NCI-H2107 treated with DMSO at 0.1 percent for 48 hours (cell line): ENCODE measurements at regions not wholly inside any gene's neighbourhood (a gene's known extent, or its start where the extent isn't known, plus 50 kb on each side); places are given as distances from the start of the nearest gene placed in this dataset.

Experiments
- DNase-seq: peaks from one replicate; lab custom pipeline; 2025; ENCODE audit not compliant: unreplicated experiment; lab: John Stamatoyannopoulos, UW

DNA sequence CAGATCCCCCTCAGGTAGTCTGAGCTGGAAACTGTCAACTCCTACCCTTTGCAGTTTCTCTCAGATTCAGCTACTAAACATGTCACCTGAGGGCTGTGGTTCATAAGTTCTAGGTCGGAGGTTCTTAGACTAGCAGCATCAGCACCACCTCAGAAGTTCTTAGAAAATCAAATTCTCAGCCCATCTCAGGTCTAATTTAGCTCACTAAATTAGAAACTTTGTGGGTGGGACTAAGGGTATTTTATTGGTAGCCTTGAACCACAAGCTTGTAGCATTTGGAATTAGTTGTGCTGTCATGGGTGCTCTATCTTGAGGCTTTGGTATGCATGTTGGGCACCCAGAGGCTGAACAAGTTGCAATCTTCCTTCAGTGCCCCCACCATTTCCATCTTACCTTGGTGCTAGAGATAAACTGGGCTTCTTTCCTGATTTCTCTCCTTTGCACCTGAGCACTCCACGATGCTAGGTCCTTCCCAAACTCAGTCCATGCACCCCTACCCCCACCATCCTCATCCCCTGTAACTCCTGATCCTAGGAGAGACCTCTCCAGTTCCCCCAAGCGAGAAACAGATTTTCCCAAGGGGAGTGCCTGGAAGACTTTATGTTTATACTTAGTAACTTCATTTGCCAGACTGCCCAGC lies 54.2 kb downstream of the S1PR1 start:
- DNase-seq: no peak

DNA sequence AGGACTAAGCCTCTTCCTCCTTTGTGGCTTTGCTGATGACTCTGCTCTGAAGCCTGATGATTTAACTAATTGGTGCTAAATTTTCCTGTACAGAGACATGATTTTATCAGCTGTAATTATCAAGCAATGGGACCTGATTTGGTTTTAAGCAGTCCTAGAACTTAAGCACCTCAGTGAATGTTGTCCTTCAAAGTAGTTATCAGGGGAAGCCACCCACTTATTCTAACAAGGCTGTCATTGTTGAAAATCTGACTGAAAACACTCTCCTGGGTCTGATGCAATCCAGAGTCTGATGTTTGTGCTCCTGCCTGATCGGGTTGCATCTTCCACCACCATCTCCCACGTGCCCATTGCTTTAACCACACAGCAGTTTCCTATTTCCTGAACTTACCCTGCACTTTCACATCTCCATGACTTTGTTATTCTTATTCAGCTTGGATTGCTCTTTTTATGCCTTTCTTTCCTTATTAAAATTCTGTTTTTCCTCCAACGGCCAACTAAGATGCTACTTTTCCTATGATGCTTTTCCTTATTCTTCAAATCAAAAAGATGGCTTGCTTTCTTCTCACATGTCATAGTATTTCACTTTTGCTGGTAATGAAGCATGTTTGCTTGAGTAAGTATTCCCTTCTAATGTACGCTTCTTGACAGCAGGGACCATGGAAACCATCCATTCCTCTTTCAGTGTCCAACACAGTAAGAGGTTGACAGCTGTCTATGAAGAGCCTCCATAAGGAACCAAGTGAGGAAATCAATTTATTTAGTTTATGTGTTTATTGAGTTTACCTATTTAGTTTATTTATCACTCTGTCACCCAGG lies 55.0 kb downstream of the S1PR1 start:
- peak; percentile 95 for DNase-seq

DNA sequence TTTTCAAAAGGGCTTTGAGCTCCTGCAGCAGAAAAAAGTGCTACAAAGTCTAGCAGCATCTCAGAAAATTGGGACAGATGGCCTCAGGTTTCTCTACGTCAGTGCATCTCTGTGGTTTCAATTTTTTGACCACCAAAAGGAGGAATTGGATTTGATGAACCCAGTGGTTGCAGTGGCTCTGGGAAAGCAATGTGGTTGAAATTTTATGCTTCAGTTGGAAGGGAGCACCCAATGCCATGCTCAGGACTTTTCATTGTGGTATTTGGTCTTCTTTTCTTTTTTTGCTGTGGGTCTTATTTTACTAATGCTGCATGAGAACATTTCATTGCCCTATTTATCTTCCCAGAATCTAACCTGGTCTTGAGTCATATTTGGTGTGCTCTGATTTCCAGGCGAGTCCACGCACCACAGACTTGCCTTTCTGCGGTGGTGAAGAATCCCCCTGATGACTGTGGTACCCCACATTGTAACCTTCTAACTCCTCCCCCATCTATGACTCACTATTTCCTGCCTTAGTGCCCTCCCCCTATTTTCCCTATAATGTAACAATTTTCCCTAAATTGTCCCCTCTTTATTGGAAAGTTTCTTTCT lies 56.7 kb downstream of the S1PR1 start:
- peak; percentile 20 for DNase-seq

DNA sequence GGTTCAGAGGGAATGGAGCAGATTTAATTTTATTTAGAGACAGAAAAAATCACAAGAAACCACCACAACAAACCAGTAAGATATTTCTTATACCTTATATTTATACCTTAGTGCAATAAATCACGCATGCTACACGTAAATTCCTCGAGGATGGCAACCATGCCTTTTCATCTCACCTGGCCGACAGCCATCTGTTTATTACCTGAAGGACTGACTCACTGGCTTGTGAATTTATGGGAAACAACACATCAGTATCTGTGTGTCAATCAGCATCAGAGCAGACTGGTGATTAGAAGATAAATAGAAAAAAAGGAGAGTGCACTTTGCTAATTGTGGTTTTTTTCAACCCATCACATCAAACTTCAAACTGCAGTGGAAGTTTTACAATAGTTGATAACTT lies 58.4 kb downstream of the S1PR1 start:
- no peak for DNase-seq

DNA sequence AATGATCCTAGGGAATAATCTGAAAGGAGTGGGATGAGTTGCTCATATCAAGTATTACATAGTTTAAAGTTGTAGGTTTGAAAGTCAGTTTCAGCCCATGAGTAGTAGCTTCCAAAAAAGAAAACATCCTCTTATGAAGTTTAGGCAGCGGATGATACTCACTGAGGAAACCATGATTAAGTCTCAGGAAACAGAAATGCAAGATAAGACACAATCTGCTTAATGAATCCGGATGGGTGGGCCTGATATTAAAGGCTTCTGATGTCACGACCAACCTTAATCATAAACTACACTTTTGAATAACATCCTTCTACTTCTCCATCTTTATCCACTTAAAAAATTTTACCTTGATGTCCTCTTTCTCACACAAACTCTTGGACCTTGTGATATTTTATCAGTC lies 61.8 kb downstream of the S1PR1 start:
- no peak for DNase-seq

DNA sequence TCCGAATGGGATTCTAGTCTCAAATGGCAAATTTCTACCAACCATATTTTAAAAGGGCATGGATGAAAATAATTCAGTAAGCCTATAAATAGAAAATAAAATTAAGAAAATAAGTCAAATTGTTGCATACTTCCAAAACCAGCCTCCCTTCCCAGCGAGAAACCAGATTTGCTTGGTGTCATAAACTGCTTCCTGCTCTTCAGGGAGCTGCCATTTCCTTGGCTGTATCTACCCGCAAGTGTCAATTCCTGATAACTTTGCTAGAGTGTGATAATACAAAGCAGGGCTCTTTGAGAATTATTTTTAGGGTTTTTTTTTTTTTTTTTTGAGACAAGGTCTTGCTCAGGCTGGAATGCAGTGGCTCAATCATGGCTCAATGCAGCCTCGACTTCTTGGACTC lies 62.3 kb downstream of the S1PR1 start:
- no peak for DNase-seq

DNA sequence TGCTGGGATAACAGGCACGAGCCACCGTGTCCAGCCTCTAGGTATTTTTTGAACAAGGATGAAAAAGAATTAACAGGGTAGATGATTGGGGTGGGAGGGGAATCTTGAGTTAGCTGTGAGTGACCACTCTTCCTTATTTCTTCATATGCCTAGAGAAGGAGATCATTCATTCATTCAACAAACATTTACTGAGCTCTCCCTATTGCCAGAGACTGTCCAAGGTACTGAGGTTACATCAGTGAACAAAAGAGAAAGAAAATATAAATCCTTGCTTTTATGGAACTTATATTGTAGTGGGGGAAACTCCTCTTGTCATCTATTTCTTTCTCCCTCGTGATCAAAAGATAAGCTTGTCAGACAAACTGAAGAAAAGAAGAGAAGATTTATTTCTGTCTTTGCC lies 62.9 kb downstream of the S1PR1 start:
- DNase-seq: no peak

DNA sequence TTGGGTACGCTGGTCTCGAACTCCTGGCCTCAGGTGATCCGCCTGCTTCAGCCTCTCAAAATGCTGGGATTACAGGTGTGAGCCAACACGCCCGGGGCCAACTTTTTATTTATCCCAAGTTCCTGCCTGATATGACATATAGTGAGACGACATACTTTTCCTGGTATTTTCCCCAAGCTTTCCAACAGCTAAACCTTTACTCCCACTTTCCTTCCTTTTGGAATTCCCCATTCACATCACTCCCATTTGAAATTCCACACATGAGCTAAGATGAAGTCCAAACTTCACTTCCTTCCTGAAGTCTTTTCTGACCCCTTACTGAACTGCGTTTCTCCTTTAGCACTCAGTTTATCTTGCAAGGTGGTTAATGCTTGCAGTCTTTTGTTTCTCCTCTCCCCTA lies 64.1 kb downstream of the S1PR1 start:
- no peak for DNase-seq

DNA sequence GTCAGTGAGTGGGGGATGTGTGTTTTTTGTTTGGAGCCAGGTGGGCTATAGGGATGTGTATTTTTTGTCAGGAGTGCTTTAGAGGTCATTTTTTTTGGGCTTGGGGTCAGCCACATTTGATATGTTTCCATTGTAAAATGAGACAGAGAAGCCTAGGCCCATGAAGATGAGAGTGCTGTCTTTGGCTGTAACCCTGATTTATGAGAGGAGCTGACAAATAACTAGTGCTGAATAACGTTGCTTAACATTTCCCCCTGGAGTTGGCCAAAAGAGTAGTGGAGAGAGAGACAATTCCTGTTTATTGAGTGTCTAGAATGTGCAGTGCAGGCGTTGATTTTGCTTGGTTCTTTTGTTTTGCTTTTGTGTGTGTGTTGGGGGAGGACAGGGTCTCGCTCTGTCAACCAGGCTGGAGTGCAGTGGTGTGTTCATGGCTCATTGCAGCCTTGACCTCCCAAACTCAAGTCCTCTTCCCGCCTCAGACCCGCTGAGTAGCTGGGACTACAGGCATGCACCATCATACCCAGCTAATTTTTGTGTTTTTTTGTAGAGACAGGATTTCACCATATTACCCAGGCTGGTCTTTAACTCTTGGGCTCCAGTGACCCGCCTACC lies 64.7 kb downstream of the S1PR1 start:
- no peak for DNase-seq

DNA sequence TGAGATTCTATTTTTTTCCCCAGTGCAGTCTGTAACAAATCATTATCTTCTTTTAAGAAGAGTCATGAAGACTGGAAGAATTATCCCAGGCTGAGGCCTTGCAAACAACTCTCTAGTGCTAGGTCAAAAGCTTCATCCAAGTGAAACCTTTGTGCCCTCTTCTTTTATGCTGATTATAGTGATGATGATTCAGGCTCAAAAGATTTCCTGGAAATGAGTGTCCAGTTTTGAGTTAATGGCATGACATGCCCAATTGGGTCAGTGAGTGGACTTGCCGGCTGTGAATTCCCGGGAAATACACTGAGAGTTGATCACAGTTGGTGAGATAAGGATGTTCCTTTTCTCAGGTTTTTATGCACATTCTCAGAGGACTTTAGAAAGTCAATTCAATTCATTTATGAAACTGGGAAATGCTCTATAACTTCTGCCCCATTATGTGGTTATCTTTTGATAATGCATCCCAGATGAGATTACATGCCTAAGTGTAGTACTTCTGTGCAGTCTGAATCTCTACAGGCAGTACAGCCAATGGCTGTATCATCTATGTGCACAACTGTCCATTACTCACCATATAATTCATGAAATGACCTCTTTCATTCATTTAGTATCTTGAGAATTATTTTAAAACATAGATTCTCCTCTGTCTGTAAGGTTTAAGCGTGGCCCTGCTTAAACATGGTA lies 66.2 kb downstream of the S1PR1 start:
- DNase-seq: no peak

DNA sequence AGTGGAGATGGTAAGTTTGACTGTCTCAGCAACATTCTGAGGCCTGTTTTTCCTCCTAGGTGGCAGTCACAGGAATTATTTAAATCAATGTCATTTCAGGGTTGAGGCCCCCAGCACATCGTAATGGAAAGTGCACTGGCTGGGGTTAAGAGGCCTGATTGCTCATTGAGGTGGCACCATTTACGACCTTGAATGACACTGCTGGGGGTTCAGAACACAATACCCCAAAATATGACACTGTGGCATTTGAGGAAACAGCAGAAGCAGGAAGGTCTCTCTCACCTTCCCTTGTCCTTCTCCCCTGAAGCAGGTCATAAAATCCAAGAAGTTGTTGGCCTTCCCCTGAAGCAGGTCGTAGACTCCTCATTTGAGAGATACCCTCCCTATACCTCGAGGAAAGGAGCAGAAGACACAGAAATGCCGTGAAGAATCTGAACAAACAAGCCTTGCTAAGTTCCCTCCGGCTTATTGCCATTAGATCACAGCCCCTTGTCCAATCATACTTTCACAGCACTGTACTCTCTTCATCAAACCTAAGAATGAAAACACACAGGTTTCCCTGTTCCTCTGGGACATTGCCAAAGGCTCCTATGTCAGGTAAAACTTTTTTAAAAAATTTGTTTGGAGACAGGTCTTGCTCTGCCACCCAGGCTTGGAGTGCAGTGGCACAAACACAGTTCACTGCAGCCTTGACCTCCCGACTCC lies 71.3 kb downstream of the S1PR1 start:
- no peak for DNase-seq

DNA sequence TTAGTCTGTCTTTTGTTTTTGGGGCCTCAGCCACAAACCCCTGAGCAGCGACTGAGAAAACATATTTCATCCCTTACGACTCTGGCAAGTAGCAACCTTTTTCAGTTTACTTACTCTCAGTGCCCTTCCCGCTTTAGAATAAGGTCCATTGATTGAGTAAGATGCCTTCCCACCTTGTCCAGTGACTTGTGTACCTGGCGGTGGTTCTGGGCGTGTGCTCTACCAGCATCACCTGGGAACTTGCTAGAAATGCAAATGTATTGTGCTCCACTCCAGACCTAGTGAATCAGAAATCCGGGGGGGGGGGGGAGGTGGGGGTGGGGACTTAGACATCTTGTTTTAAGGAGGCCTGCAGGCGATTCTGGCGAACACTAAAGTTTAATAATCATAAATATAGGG lies 72.1 kb downstream of the S1PR1 start:
- DNase-seq: no peak

DNA sequence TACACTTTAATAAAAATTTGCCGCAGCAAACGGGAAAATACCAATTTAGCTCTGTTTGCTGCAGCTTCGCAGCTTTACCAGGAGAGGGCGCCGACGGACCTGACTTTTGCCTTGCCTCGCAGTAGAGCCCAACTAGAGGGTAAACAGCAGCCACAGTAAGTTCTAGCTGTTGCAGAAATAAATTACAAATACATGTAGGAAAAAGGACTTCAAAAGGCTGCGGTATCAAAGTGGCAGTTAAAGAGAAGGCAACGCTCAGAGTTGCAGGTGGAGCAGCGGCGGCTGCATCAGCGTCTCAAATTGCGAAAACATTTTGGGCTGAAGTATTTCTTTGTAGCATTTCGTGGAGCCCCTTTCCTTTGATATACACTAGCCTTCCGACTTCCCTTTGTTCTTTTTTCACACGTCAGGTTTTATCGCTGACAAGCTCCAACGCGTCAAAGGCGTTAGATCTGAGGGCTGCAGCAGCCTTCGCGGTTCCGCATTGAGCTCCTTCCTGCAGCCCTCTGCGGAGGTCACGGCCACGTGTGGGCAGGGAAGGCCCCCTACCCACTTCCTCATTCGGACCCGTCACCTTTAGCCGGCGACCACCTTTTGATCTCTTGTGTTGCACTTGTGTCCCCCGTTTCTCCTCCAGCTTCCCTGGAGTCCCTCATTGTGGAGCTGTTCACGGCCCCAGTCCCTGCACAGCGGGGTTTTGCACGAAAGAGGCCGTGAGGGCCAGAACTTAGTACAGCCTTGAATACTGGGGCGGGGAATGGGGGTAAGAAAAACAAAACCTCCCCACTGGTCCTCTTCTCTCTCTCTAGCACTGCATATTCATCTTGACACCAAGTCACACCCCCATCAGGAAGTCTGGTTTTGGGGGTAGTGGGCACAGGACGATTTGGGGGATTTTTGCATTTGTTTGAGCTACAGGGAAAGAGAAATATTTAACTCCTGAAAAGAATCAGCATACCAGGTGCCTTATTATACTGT lies 72.8 kb downstream of the S1PR1 start:
- peak; percentile 96 for DNase-seq

DNA sequence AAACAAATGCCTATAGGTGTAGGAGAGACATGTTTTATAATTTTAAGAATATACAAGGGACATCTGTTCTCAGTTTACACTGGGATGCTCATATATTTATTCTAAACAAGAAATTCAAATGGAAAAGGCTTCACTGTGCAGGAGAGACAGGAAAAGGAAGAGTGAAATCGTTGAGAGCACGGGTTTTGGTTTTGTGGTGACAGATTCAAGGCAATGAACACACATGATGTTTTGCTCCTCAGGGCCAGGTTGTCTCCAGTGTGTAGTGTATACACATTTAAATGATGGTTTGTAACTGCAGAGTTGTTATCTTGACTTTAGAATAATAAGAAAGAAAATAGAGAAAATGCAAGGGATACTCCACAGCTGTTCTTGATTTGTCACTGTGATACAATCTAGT lies 73.7 kb downstream of the S1PR1 start:
- DNase-seq: peak; percentile 14

DNA sequence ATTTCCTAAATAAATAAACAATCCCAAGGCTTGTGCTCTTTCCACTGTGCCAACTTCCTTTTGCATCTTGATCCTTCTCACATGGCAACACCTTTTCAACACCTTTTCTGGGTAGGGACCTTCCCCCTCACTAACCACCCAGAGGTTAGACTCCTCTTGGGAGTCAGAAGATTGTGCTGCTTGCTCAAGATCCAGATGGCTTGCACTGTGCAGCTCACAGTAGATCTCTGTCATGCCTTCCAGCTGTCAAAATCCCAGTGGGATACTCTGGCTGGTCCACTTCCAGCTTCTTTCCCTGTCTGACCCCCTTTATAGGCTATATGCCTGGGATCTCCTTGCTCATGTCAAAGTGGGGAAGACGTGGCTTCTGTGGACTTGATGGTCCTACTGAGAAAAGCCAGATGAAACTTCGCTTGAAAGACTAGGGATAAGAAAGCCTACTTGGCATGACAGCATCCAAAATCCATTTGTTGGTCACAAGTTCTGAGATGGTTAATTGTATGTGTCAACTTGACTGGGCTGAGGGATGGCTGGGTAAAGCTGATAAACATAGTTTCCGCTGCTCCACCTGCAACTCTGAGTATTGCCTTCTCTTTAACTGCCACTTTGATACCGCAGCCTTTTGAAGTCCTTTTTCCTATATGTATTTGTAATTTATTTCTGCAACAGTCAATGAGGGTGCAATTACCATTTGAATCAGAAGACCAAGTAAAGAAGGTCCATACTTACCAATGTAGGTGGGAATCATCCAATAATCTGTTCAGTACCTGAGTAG lies 74.5 kb downstream of the S1PR1 start:
- no peak for DNase-seq

DNA sequence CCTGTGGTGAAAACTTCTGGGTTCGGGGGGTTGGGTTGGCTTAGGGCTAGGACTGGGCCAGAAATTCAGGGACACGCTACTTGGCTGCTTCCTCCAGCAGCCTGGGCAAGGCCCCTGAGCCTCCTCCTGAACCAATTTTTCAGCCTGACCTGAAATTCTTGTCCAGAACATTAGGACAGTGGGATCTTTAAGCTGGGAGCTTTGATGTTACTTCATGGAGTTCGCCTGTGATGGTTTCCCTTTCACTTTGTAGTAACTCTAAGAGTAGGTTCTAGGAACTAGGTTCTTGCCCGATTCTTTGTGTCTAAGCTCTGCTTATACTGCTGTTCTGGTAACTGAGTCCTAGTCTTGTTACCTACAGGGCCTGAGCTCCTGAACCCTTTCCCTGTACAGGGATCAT lies 75.3 kb downstream of the S1PR1 start:
- DNase-seq: no peak

DNA sequence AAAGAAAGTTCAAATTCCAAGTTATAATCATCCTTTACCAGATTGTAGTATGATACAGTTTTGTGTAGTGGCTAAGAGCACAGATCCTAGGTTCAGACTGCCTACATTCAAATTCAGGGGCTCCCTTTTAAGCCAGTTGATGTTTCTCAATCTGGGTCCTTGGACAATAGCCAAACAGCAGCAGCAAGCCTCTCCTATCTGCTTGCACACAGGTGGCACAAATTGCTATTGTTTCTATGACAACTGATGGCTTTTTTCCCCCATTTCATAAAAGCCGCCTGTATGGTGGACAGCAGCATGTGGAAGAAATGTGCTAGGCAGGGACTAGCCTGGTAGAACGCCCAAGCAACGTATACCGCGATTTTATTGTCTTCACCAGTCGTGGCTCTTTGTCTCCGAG lies 76.5 kb downstream of the S1PR1 start:
- no peak for DNase-seq

DNA sequence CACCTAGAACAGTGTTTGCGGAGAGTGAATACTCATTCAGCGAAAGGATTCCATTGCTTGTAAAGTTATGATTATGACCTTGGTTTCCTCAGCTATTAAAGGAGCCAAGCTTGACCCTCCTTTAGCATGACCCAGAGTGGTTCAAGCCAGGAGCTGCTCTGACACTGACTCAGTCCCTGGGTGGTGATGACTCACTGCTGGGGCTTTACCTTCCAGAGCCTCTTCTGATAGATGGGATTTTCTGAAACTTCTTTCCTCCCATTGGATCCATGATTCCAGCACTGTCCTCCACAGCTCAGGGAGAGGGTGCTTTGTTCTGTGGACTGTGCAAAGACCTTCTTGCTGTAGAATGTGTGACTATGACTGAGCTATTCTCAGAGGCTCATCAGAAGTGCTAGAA lies 77.4 kb downstream of the S1PR1 start:
- DNase-seq: no peak

DNA sequence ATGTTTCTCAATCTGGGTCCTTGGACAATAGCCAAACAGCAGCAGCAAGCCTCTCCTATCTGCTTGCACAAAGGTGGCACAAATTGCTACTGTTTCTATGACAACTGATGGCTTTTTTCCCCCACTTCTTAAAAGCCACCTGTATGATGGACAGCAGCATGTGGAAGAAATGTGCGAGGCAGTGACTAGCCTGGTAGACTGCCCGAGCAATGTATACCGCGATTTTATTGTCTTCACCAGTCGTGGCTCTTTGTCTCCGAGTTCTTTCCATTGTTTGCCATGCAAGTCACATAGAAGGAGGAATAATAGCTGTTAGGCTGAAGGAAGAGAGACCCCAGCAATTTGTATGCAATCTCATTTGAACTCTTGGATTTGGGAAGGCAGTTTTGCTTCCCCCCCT lies 79.4 kb downstream of the S1PR1 start:
- DNase-seq: peak; percentile 57
